Liver (tissue), 3 donors: ENCODE measurements at regions not wholly inside any gene's neighbourhood (a gene's known extent, or its start where the extent isn't known, plus 50 kb on each side); places are given as distances from the start of the nearest gene placed in this dataset.

Experiments used
- JUND ChIP-seq, 2 donors: IDR thresholded peaks; 2 replicates each; pipeline ENCODE4 v1.6.1; 2016; ENCODE audit warnings: antibody characterized with exemption in 2 of 2
- RXRA ChIP-seq, 2 donors: IDR thresholded peaks; 2 replicates each; pipeline ENCODE4 v1.6.1; 2017 to 2018; ENCODE audit warnings: antibody characterized with exemption in 2 of 2, mild to moderate bottlenecking in 1 of 2
- TF ChIP-seq, protein P1 (sequence below): fragments of 150-350 bp; IDR thresholded peaks from 2 replicates; pipeline ENCODE4 v1.5.1; 2017; ENCODE audit warnings: improper control_type of control experiment, low read depth, low read length; ENCODE audit not compliant: missing input control
- TF ChIP-seq, protein P2 (sequence below): IDR thresholded peaks from 2 replicates; pipeline ENCODE4 v1.6.1; 2016; ENCODE audit warnings: antibody characterized with exemption
- donor health status: healthy.
- donor health status: healthy.

DNA sequence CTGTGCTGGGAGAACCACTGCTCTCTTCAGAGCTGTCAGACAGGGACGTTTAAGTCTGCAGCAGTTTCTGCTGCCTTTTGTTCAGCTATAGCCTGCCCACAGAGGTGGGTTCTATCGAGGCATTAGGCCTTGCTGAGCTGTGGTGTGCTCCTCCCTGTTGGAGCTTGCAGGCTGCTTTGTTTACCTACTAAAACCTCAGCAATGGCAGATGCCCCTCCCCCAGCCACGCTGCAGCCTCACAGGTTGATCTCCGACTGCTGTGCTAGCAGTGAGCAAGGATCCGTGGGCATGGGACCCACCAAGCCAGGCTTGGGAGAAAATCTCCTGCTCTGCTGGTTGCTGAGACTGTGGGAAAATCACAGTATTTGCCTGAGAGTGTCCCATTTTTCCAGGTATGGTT lies 133.8 kb upstream of the UBQLN2 start:
- TF ChIP-seq, protein P1, sequence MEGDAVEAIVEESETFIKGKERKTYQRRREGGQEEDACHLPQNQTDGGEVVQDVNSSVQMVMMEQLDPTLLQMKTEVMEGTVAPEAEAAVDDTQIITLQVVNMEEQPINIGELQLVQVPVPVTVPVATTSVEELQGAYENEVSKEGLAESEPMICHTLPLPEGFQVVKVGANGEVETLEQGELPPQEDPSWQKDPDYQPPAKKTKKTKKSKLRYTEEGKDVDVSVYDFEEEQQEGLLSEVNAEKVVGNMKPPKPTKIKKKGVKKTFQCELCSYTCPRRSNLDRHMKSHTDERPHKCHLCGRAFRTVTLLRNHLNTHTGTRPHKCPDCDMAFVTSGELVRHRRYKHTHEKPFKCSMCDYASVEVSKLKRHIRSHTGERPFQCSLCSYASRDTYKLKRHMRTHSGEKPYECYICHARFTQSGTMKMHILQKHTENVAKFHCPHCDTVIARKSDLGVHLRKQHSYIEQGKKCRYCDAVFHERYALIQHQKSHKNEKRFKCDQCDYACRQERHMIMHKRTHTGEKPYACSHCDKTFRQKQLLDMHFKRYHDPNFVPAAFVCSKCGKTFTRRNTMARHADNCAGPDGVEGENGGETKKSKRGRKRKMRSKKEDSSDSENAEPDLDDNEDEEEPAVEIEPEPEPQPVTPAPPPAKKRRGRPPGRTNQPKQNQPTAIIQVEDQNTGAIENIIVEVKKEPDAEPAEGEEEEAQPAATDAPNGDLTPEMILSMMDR: no peak
- TF ChIP-seq, protein P2, sequence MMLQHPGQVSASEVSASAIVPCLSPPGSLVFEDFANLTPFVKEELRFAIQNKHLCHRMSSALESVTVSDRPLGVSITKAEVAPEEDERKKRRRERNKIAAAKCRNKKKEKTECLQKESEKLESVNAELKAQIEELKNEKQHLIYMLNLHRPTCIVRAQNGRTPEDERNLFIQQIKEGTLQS: no peak
- TF ChIP-seq RXRA (IDR thresholded peaks at IDR 0.05) (no peak), JUND (IDR thresholded peaks at IDR 0.05) (no peak)
